K562 (cell line): ENCODE measurements at regions not wholly inside any gene's neighbourhood (a gene's known extent, or its start where the extent isn't known, plus 50 kb on each side); places are given as distances from the start of the nearest gene placed in this dataset.

Source experiments
- ATAC-seq: fragments of 200-7000 bp; cut with Tn5 transposase; 3 replicates; pipeline ENCODE4 v1.9.1; 2020; ENCODE audit warnings: moderate library complexity
- BruUV-seq: library from RNA; stranded (reverse); fragments of 400-500 nt; replicated peaks from 2 replicates; lab custom pipeline; 2021; lab: Mats Ljungman, UMichigan
- CTCF ChIA-PET: fragments of 300-600 bp; formaldehyde crosslinking; extraction: SDS; loops from one replicate; lab custom pipeline; 2021; ENCODE audit warnings: low intra/inter-chr PET ratio; lab: Yijun Ruan, JAX
- POLR2A ChIA-PET: fragments of 300-600, 350-650 bp; sonication (Branson Sonifier 250); formaldehyde crosslinking; extraction: SDS; loops from one replicate; lab custom pipeline; 2021; ENCODE audit warnings: antibody characterized with exemption, inconsistent platforms; lab: Yijun Ruan, JAX
- DNase-seq, 4 experiments: peaks; one replicate each; pipeline versions ENCODE4 v3.0.0 to v3.0.0-alpha.2; 2011 to 2018; ENCODE audit warnings: low spot score in 3 of 4, mixed read lengths in 3 of 4; ENCODE audit errors: extremely low read depth in 1 of 4
- FAIRE-seq: peaks from 2 replicates; lab custom pipeline; 2011; peaks lifted over from hg19 to GRCh38; lab: Jason Lieb, UNC
- H2AFZ ChIP-seq: 2 replicates; pipeline ENCODE4 v1.6.0; 2011; ENCODE audit warnings: low read depth, low read length, control low read depth, inconsistent platforms
- H3K27ac ChIP-seq: fragments of 200-600 bp; 3 replicates; pipeline ENCODE4 v1.8.0; 2011; ENCODE audit warnings: low read depth, mild to moderate bottlenecking, control low read depth, inconsistent platforms, low read length, moderate library complexity, mixed read lengths; ENCODE audit errors: extremely low read depth
- H3K27me3 ChIP-seq, 2 experiments: fragments of 300-600 bp in 1 of 2; 2 replicates in 1 of 2; 3 replicates in 1 of 2; pipeline versions ENCODE4 v1.6.0 to v1.8.0; 2011; ENCODE audit warnings: inconsistent platforms in 2 of 2, low read length in 2 of 2, mild to moderate bottlenecking in 1 of 2, mixed read lengths in 1 of 2, moderate library complexity in 1 of 2; ENCODE audit not compliant: control insufficient read depth in 2 of 2, insufficient read depth in 2 of 2
- H3K36me3 ChIP-seq: fragments of 300-600 bp; 3 replicates; pipeline ENCODE4 v1.8.0; 2011; ENCODE audit warnings: mild to moderate bottlenecking, low read length, inconsistent platforms; ENCODE audit not compliant: control insufficient read depth, insufficient read depth
- H3K4me1 ChIP-seq, 2 experiments: fragments of 200-600 bp in 1 of 2; replicated peaks in 1 of 2; 2 replicates in 1 of 2; 3 replicates in 1 of 2; pipeline versions ENCODE4 v1.5.1 to v1.8.0; 2011; ENCODE audit warnings: inconsistent platforms in 2 of 2, low read length in 2 of 2, mild to moderate bottlenecking in 1 of 2, mixed read lengths in 1 of 2, moderate library complexity in 1 of 2; ENCODE audit not compliant: control insufficient read depth in 2 of 2, insufficient read depth in 2 of 2
- H3K4me2 ChIP-seq: 2 replicates; pipeline ENCODE4 v1.6.1; 2011; ENCODE audit warnings: low read length, control low read depth, inconsistent platforms, mixed read lengths; ENCODE audit not compliant: insufficient read depth
- H3K4me3 ChIP-seq: fragments of 200-600 bp; sonication (generic), shearing (Covaris generic); 2 replicates; pipeline ENCODE4 v1.5.1; 2016; ENCODE audit warnings: control low read depth, inconsistent platforms
- H3K79me2 ChIP-seq: fragments of 200-600 bp; 3 replicates; pipeline ENCODE4 v1.8.0; 2011; ENCODE audit warnings: low read length, inconsistent platforms; ENCODE audit not compliant: control insufficient read depth, insufficient read depth
- H3K9ac ChIP-seq, 2 experiments: 2 replicates each; pipeline versions ENCODE4 v1.6.0 to v1.6.1; 2011; ENCODE audit warnings: low read depth in 2 of 2, low read length in 2 of 2, control low read depth in 1 of 2, inconsistent platforms in 1 of 2, mild to moderate bottlenecking in 1 of 2, mixed read lengths in 1 of 2; ENCODE audit not compliant: insufficient read depth in 1 of 2
- H3K9me1 ChIP-seq: one replicate; pipeline ENCODE4 v1.6.0; 2011; ENCODE audit warnings: inconsistent platforms, mild to moderate bottlenecking, low read length, moderate library complexity; ENCODE audit not compliant: control insufficient read depth, insufficient read depth
- H3K9me3 ChIP-seq: replicated peaks from 2 replicates; pipeline ENCODE4 v1.5.1; 2011; ENCODE audit warnings: low read depth, low read length, inconsistent platforms; ENCODE audit not compliant: control insufficient read depth, insufficient read depth
- H4K20me1 ChIP-seq: replicated peaks from 2 replicates; pipeline ENCODE4 v1.6.1; 2011; ENCODE audit warnings: low read length, inconsistent platforms, mixed read lengths; ENCODE audit not compliant: control insufficient read depth, insufficient read depth
- CHCHD3 ChIP-seq: fragments of 250-450 bp; sonication (Bioruptor Pico); IDR thresholded peaks from 2 replicates; pipeline ENCODE4 v2.1.2; 2022; ENCODE audit warnings: mild to moderate bottlenecking
- CUX1 ChIP-seq: fragments of 200-800 bp; sonication (Bioruptor generic); IDR thresholded peaks from 2 replicates; pipeline ENCODE4 v1.6.1; 2016; ENCODE audit warnings: missing genetic modification characterization, missing compliant biosample characterization
- IRF2 ChIP-seq: sonication (generic); formaldehyde crosslinking; IDR thresholded peaks from 2 replicates; pipeline ENCODE4 v1.8.1; 2022; ENCODE audit warnings: mild to moderate bottlenecking, missing genetic modification reagents
- KLF1 ChIP-seq: fragments of 450-650 bp; IDR thresholded peaks from 2 replicates; pipeline ENCODE4 v1.6.1; 2016; ENCODE audit warnings: missing genetic modification characterization, missing compliant biosample characterization
- NR2F6 ChIP-seq: fragments of 450-650 bp; formaldehyde crosslinking; IDR thresholded peaks from 2 replicates; pipeline ENCODE4 v1.4.0; 2020; ENCODE audit warnings: mild to moderate bottlenecking
- TBL1XR1 ChIP-seq, 2 experiments: IDR thresholded peaks; 2 replicates each; pipeline ENCODE4 v1.6.1; 2012; ENCODE audit warnings: improper control_type of control experiment in 2 of 2, low read length in 2 of 2, mild to moderate bottlenecking in 1 of 2
- WGBS: fragments of 100-300 bp; shearing (Covaris generic); methylation state at CpG from one replicate; pipeline ENCODE4 v1.1.6; 2016; ENCODE audit warnings: low coverage, mixed read lengths; ENCODE audit not compliant: insufficient coverage; ENCODE audit errors: missing lambda C conversion rate; 5-methylcytosine and 5-hydroxymethylcytosine counted together
- in situ Hi-C: fragments of 300-500 bp; cut with MboI; formaldehyde crosslinking; loops from 4 replicates; pipeline ENCODE4 v1.15.0; 2018; ENCODE audit warnings: inconsistent platforms, mixed read lengths
- intact Hi-C: fragments of 100-400 bp; cut with micrococcal nuclease; formaldehyde crosslinking; loops from 2 replicates; pipeline ENCODE4 v1.14.2; 2022

- DNase-seq (no peak), FAIRE-seq (no peak), ATAC-seq (no peak)
- H4K20me1 ChIP-seq = no peaks in the 10 kb centered on the region
- H3K79me2 ChIP-seq = no peaks in the 10 kb centered on the region
- H3K36me3 ChIP-seq = no peaks in the 10 kb centered on the region
- intact Hi-C loops = no loop called here
- no peaks in the 10 kb centered on the region for H3K27me3 ChIP-seq
- no peak overlapping the region for H3K9ac ChIP-seq
- no peaks in the 10 kb centered on the region for H3K9me1 ChIP-seq
- WGBS = 13% methylated on average over 2 of the region's 2 CpGs
- TF ChIP-seq TBL1XR1 (IDR thresholded peaks at IDR 0.05; ENCODE audit: low read length in 2 of 2) (no peak), NR2F6 (no peak), KLF1 (tag) (no peak), IRF2 (CRISPR knock-in tag) (no peak), CHCHD3 (CRISPR knock-in tag) (no peak), CUX1 (CRISPR knock-in tag) (no peak)
- ChIA-PET CTCF (no interaction called here), POLR2A (no interaction called here)
- H3K4me1 ChIP-seq = no peaks in the 10 kb centered on the region
- no peak overlapping the region for H3K4me3 ChIP-seq
- in situ Hi-C loops = no loop called here
- BruUV-seq = no TSS peak
- H3K4me2 ChIP-seq = no peak overlapping the region
- H2AFZ ChIP-seq = no peak overlapping the region
- H3K27ac ChIP-seq = no peak overlapping the region
- H3K9me3 ChIP-seq = no peaks in the 10 kb centered on the region
Observed at GRCh38 chr4:177961761-177962380, 519.6 kb upstream of the AGA start.
